ENCODE measurements at regions not wholly inside any gene's neighbourhood (a gene's known extent, or its start where the extent isn't known, plus 50 kb on each side); places are given as distances from the start of the nearest gene placed in this dataset.

DNA sequence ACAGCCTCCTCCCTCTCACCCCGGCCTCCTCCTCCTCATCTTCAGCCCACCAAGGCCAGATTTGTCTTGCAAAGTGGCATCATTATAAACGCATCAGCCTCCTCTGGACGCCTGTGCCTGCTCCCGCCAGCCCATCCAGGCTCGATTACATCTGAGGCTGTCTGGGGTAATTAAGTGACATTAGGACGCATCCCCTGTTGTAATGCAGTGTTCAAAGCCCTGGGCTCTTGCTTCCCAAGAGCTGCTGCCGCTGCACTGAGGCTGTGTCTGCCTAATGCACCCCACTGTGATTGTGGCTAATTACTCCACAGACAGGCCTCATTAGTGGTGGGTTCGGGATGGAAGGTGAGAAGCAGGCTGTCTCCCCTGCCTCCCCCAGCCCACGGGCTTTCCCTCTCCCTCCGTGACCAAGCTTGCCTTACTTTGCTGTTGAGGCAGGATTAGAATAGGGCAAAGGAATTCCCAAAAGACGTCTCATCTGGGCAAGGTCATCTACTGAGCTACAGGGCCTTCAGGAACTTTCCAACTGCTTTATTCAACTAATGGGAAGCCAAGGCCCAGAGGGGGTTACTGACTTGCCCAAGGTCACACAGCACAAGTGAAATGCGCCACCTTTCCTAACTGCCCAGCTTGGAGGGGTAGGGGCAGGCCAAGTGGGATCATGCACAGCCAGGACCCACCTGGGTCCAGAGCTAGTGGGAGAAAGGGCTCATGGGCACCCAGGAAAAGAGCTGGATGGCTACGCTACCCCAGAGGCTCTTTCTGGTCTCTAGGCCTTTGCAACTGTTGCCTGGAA, 66.2 kb upstream of the PCBD1 start:
- H3K9me3 Mint-ChIP-seq (ENCODE audit: low read depth) = no peaks in the 10 kb centered on the region
- H3K4me1 Mint-ChIP-seq (ENCODE audit: low read depth) = no peaks in the 10 kb centered on the region
- H3K27ac Mint-ChIP-seq = no peak overlapping the region
- TF ChIP-seq, protein P1, sequence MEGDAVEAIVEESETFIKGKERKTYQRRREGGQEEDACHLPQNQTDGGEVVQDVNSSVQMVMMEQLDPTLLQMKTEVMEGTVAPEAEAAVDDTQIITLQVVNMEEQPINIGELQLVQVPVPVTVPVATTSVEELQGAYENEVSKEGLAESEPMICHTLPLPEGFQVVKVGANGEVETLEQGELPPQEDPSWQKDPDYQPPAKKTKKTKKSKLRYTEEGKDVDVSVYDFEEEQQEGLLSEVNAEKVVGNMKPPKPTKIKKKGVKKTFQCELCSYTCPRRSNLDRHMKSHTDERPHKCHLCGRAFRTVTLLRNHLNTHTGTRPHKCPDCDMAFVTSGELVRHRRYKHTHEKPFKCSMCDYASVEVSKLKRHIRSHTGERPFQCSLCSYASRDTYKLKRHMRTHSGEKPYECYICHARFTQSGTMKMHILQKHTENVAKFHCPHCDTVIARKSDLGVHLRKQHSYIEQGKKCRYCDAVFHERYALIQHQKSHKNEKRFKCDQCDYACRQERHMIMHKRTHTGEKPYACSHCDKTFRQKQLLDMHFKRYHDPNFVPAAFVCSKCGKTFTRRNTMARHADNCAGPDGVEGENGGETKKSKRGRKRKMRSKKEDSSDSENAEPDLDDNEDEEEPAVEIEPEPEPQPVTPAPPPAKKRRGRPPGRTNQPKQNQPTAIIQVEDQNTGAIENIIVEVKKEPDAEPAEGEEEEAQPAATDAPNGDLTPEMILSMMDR (IDR thresholded peaks at IDR 0.05; ENCODE audit: unreplicated experiment) = no peak
- no peak for DNase-seq (ENCODE audit: low spot score, unreplicated experiment)
- H3K27me3 Mint-ChIP-seq = peaks cover 25% of the 10 kb centered on the region
- no peak overlapping the region for H3K4me3 Mint-ChIP-seq (ENCODE audit: low read depth)
- H3K36me3 Mint-ChIP-seq (ENCODE audit: insufficient read depth) = no peaks in the 10 kb centered on the region

DNA sequence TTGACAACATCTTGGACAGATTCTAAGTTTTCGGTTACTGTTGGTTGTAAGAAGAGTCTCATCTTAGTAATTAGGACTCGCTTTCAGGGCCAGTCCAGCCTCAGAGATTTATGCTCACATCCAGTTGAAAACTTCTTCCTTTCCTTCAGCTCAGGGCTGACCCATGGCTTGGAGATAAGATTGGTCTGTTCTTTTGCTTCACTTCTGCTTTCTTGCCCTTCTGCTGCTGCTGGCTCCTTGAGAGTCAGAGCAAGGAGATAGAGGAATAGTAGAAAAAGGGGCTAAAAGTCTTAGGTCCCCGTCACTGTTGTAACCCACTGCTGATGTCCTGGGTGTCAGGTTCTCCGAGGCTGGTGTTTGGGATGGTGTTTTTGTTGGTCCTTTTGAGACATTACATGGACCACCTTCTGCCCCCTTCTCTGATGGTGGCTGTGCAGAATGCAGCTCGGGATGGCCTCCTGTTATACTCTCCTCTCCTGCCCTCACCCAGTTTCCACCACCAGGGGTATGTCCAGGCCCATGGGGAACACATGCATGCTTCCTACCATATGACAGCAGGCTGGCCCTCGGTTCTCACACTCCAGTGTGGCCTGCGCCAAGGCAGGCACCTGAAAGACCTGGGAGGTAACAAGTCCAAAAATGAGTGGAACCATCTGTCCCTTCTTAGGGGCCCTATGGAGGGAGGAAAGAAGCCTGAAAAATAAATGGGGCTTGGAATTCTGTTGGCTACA, 67.8 kb upstream of the PCBD1 start:
- DNase-seq (ENCODE audit: low spot score, unreplicated experiment) = no peak
- no peaks in the 10 kb centered on the region for H3K36me3 Mint-ChIP-seq (ENCODE audit: insufficient read depth)

DNA sequence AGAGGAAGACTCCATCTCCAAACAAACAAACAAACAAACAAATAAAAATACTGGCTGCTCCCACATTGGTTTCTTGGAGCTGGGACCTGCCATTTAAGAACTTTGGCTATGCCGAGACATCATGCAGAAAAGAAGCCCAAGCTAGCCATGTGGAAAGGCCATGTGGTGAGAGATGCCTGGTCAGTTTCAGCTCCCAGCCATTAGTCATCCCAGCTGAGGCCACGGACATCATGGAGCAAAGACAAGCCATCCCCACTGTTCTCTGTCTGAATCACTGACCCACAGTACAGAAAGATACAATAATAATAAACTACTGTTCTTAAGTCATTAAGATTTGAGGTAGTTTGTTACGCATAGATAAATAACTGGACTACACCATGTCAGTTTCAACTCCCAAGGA, 70.0 kb upstream of the PCBD1 start:
- no peak for DNase-seq (ENCODE audit: low spot score, unreplicated experiment)
- Mint-ChIP-seq H3K27ac (no peak overlapping the region), H3K9me3 (ENCODE audit: low read depth) (no peaks in the 10 kb centered on the region), H3K4me3 (ENCODE audit: low read depth) (no peak overlapping the region), H3K4me1 (ENCODE audit: low read depth) (no peaks in the 10 kb centered on the region), H3K27me3 (peaks cover 28% of the 10 kb centered on the region), H3K36me3 (ENCODE audit: insufficient read depth) (no peaks in the 10 kb centered on the region)
- TF ChIP-seq, protein P1 (IDR thresholded peaks at IDR 0.05; ENCODE audit: unreplicated experiment) = no peak

More for the DNA sequence above, 67.8 kb upstream of the PCBD1 start:
- H3K4me3 Mint-ChIP-seq (ENCODE audit: low read depth) = no peak overlapping the region
- no peaks in the 10 kb centered on the region for H3K4me1 Mint-ChIP-seq (ENCODE audit: low read depth)
- H3K9me3 Mint-ChIP-seq (ENCODE audit: low read depth) = no peaks in the 10 kb centered on the region
- peaks cover 25% of the 10 kb centered on the region for H3K27me3 Mint-ChIP-seq
- no peak overlapping the region for H3K27ac Mint-ChIP-seq
- TF ChIP-seq, protein P1 (IDR thresholded peaks at IDR 0.05; ENCODE audit: unreplicated experiment) = no peak

DNA sequence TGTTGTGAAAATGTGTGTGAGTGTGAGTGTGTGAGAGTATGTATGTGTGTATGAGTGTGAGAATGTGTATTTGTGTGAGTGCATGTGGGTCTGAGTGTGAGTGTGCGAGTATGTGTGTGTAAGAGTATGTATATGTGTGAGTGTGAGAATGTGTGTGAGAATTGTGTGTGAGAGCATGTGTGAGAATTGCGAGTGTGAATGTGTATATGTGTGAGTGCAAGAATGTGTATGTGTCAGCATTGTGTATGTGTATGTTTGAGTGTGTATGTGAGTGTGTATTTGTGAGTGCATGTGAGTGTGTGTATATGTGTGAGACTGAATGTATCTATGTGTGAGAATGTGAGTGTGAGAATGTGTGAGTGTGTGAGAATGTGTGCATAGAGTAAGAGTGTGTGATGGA, 72.0 kb upstream of the PCBD1 start:
- Mint-ChIP-seq H3K36me3 (ENCODE audit: insufficient read depth) (no peaks in the 10 kb centered on the region), H3K27me3 (peaks cover 29% of the 10 kb centered on the region), H3K27ac (no peak overlapping the region), H3K4me1 (ENCODE audit: low read depth) (no peaks in the 10 kb centered on the region), H3K4me3 (ENCODE audit: low read depth) (no peak overlapping the region), H3K9me3 (ENCODE audit: low read depth) (no peaks in the 10 kb centered on the region)
- TF ChIP-seq, protein P1 (IDR thresholded peaks at IDR 0.05; ENCODE audit: unreplicated experiment) = no peak
- no peak for DNase-seq (ENCODE audit: low spot score, unreplicated experiment)

DNA sequence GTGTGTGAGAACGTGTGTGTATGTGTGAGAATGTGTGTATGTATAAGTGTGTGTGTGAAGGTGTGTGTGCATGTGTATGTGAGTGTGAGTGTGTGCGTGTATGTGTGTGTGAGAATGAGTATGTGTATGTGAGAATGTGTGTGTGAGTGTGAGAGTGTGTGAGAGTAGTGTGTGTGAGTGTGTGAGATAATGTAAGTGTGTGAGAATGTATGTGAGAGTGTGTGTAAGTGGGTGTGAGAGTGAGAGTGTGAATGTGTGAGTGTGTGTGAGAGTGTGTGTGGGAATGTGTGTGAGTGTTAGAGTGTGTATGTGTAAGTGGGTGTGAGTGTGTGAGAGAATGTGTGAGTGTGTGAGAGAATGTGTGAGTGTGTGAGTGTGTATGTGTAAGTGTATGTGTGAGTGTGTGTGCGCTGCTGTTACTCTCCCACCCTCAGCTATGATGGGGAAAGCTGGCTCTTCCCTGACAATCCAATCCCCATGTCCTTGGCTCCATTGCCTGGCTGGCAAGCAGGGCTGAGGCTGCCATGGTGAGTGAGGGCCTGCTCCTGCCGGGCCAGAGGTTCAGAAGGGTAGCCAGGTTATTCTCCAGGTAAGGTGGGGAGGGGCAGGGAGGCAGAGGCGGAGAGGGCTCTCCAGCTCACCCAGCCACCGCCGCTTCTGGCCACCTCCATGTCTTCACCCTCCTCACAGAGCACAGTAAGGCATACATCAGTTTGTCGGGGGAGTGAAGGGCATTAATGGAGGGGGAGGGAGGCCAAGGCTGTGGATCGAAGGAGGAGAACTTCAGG, 72.6 kb upstream of the PCBD1 start:
- Mint-ChIP-seq H3K4me3 (ENCODE audit: low read depth) (no peak overlapping the region), H3K9me3 (ENCODE audit: low read depth) (no peaks in the 10 kb centered on the region), H3K36me3 (ENCODE audit: insufficient read depth) (no peaks in the 10 kb centered on the region), H3K27me3 (peaks cover 26% of the 10 kb centered on the region), H3K4me1 (ENCODE audit: low read depth) (no peaks in the 10 kb centered on the region), H3K27ac (no peak overlapping the region)
- no peak for DNase-seq (ENCODE audit: low spot score, unreplicated experiment)
- TF ChIP-seq, protein P1 (IDR thresholded peaks at IDR 0.05; ENCODE audit: unreplicated experiment) = no peak
